ENCODE measurements at regions not wholly inside any gene's neighbourhood (a gene's known extent, or its start where the extent isn't known, plus 50 kb on each side); places are given as distances from the start of the nearest gene placed in this dataset.

DNA sequence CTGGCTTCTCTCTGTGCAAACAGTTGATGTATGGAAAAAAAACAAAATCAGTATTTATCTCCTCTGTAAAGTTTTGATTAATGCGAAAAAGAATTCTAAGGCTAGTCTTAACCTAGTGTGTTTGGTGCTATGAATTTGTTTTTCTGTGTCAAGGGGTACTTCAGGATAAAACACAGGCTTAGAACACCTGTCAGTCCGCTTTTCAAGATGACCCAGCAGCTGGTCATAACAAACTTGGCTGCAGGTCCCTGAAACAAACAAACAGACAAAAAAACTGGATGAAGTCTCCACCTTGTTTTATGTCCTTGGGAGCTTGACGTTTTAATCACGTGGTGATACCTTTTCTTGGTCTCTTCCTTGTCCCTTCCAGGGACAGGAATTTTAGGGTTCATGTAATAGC is 689.3 kb downstream of the UQCRFS1 start:
- TF ChIP-seq TAF1 (IDR thresholded peaks at IDR 0.05; ENCODE audit: low read depth, low read length) (no peak), SPI1 (IDR thresholded peaks at IDR 0.05; ENCODE audit: low read depth, low read length) (no peak), PAX5 (IDR thresholded peaks at IDR 0.05; ENCODE audit: insufficient read depth, low read length, severe bottlenecking) (no peak), POU2F2 (IDR thresholded peaks at IDR 0.05; ENCODE audit: low read depth, low read length) (no peak), POLR2AphosphoS5 (IDR thresholded peaks at IDR 0.05; ENCODE audit: low read depth, low read length) (no peak), POLR2A (IDR thresholded peaks at IDR 0.05; ENCODE audit: low read depth, low read length) (no peak)
- FAIRE-seq: no peak
- no peak for DNase-seq (ENCODE audit: insufficient read length, low spot score)

- DNase-seq (ENCODE audit: insufficient read length, low spot score): no peak
- TF ChIP-seq TAF1 (IDR thresholded peaks at IDR 0.05; ENCODE audit: low read depth, low read length) (no peak), POLR2AphosphoS5 (IDR thresholded peaks at IDR 0.05; ENCODE audit: low read depth, low read length) (no peak), POU2F2 (IDR thresholded peaks at IDR 0.05; ENCODE audit: low read depth, low read length) (no peak), POLR2A (IDR thresholded peaks at IDR 0.05; ENCODE audit: low read depth, low read length) (no peak), PAX5 (IDR thresholded peaks at IDR 0.05; ENCODE audit: insufficient read depth, low read length, severe bottlenecking) (no peak)
- no peak for FAIRE-seq
These were observed 690.4 kb downstream of the UQCRFS1 start for GRCh38 chr19:28522545-28522922.

GRCh38 chr19:28521614-28522544 is 691.1 kb downstream of the UQCRFS1 start:
- DNase-seq (ENCODE audit: insufficient read length, low spot score): no peak
- no peak for TF ChIP-seq POU2F2 (IDR thresholded peaks at IDR 0.05; ENCODE audit: low read depth, low read length)
- TF ChIP-seq POLR2AphosphoS5 (IDR thresholded peaks at IDR 0.05; ENCODE audit: low read depth, low read length): no peak
- TF ChIP-seq PAX5 (IDR thresholded peaks at IDR 0.05; ENCODE audit: insufficient read depth, low read length, severe bottlenecking): no peak
- TF ChIP-seq SPI1 (IDR thresholded peaks at IDR 0.05; ENCODE audit: low read depth, low read length): no peak
- TF ChIP-seq TAF1 (IDR thresholded peaks at IDR 0.05; ENCODE audit: low read depth, low read length): no peak
- no peak for TF ChIP-seq POLR2A (IDR thresholded peaks at IDR 0.05; ENCODE audit: low read depth, low read length)
- FAIRE-seq: no peak

DNA sequence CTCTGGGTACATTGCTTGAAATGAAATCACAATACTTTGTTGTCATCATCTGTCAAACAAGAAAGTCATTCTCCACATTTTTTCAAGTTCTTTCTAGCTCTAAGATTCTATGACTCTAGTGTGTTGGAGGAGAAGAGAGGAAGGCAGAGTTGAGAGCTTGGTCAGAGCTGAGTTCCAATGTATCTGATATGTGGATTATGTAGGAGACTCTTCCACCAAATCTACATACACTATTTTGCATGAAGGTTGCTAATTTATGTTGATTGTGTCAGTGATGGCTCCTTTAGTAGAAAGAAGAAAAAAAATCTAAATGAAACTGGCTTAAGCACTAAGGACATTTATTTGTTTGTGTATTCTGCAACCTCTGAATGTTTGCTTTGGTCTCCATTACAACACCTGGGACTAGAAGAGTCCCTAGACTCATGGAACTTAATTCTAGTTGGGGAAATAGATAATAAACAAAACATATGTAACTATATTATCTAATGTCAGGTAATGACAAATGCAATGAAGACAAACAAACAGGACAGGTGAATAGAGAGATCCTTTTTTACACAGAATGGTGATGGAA is 691.9 kb downstream of the UQCRFS1 start:
- TF ChIP-seq SPI1 (IDR thresholded peaks at IDR 0.05; ENCODE audit: low read depth, low read length) (no peak), PAX5 (IDR thresholded peaks at IDR 0.05; ENCODE audit: insufficient read depth, low read length, severe bottlenecking) (no peak), POLR2A (IDR thresholded peaks at IDR 0.05; ENCODE audit: low read depth, low read length) (no peak), TAF1 (IDR thresholded peaks at IDR 0.05; ENCODE audit: low read depth, low read length) (no peak), POLR2AphosphoS5 (IDR thresholded peaks at IDR 0.05; ENCODE audit: low read depth, low read length) (no peak), POU2F2 (IDR thresholded peaks at IDR 0.05; ENCODE audit: low read depth, low read length) (no peak)
- no peak for FAIRE-seq
- DNase-seq (ENCODE audit: insufficient read length, low spot score): no peak

- no peak for FAIRE-seq
- no peak for DNase-seq (ENCODE audit: insufficient read length, low spot score)
- no peak for TF ChIP-seq POLR2A (IDR thresholded peaks at IDR 0.05; ENCODE audit: low read depth, low read length)
These were observed 692.7 kb downstream of the UQCRFS1 start for GRCh38 chr19:28519952-28520861.

DNA sequence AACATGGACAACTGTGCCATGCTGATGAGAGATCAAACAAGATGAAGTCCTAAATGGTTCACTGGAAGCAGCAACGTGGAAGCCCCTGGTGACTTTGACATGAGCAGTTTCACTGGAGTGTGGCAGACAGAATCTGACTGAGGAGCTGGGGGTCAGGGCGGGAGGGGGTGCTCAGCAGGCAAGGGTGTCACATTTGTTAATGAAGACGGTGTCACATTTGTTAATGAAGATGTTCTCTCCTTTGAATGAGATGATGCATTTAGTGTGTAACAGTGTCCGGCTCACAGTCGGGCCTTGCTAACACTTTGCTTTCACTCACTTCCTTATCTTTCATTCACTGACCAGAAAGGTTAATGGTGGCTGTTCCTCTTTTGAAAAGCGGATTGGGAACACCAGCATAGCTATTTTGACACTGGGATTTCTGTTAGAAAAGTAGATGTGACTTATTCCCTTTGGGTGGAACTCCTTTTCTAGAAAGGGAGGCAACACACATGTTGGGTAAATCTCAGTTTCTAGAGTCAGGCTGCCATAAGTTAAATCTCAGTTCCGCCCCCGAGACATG is 693.7 kb downstream of the UQCRFS1 start:
- FAIRE-seq: no peak

DNA sequence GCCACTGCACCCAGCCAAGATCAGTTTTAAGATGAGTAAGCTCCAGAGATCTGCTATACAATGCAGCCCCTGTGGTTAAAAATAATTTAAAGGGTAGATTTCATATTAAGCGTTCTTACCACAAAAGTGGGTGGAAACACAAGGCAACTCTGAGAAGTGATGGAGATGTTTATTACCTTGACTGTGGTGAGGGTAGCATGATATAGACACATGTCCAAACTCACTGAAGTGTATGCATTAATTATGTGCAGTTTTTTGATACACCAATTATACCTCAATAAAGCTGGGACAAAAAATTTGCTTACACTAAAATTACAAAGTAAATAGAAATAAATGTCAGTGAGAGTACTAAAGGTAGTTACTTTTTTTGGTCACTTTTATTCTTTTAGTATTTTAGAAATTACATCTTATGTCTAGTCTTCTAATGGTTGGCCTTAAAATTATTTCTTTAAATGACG is 696.5 kb downstream of the UQCRFS1 start:
- no peak for TF ChIP-seq TAF1 (IDR thresholded peaks at IDR 0.05; ENCODE audit: low read depth, low read length)
- no peak for TF ChIP-seq POU2F2 (IDR thresholded peaks at IDR 0.05; ENCODE audit: low read depth, low read length)
- no peak for TF ChIP-seq POLR2AphosphoS5 (IDR thresholded peaks at IDR 0.05; ENCODE audit: low read depth, low read length)
- no peak for TF ChIP-seq POLR2A (IDR thresholded peaks at IDR 0.05; ENCODE audit: low read depth, low read length)
- no peak for TF ChIP-seq PAX5 (IDR thresholded peaks at IDR 0.05; ENCODE audit: insufficient read depth, low read length, severe bottlenecking)
- no peak for TF ChIP-seq SPI1 (IDR thresholded peaks at IDR 0.05; ENCODE audit: low read depth, low read length)
- DNase-seq (ENCODE audit: insufficient read length, low spot score) (no peak), FAIRE-seq (no peak)

More for the DNA sequence above, 693.7 kb downstream of the UQCRFS1 start:
- TF ChIP-seq PAX5 (IDR thresholded peaks at IDR 0.05; ENCODE audit: insufficient read depth, low read length, severe bottlenecking): no peak
- TF ChIP-seq TAF1 (IDR thresholded peaks at IDR 0.05; ENCODE audit: low read depth, low read length): no peak
- no peak for TF ChIP-seq POLR2AphosphoS5 (IDR thresholded peaks at IDR 0.05; ENCODE audit: low read depth, low read length)
- no peak for TF ChIP-seq POU2F2 (IDR thresholded peaks at IDR 0.05; ENCODE audit: low read depth, low read length)
- no peak for TF ChIP-seq POLR2A (IDR thresholded peaks at IDR 0.05; ENCODE audit: low read depth, low read length)
- TF ChIP-seq SPI1 (IDR thresholded peaks at IDR 0.05; ENCODE audit: low read depth, low read length): no peak
- DNase-seq (ENCODE audit: insufficient read length, low spot score): no peak

DNA sequence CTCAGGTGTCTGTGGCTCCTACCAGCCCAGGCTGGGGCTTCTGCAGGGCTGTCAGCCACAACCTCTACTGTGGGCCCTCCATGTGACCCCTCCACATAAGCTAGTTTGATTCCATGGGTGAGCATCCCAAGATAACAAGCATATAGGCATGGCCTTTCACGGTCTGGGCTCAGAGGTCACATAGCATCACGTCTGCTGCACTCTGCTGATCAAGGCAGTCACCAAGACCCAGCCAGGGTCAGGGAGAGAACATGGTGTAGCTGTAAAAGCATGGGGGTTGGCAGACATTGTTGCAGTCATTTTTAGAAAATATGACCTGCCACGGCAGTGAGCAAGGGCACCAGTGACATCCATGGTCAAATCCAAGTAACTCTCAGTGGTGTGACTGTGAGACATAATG is 698.8 kb downstream of the UQCRFS1 start:
- DNase-seq (ENCODE audit: insufficient read length, low spot score) (no peak), FAIRE-seq (no peak)
- TF ChIP-seq POU2F2 (IDR thresholded peaks at IDR 0.05; ENCODE audit: low read depth, low read length) (no peak), POLR2A (IDR thresholded peaks at IDR 0.05; ENCODE audit: low read depth, low read length) (no peak), SPI1 (IDR thresholded peaks at IDR 0.05; ENCODE audit: low read depth, low read length) (no peak), TAF1 (IDR thresholded peaks at IDR 0.05; ENCODE audit: low read depth, low read length) (no peak)

- no peak for FAIRE-seq
- DNase-seq (ENCODE audit: insufficient read length, low spot score): no peak
- TF ChIP-seq PAX5 (IDR thresholded peaks at IDR 0.05; ENCODE audit: insufficient read depth, low read length, severe bottlenecking) (no peak), TAF1 (IDR thresholded peaks at IDR 0.05; ENCODE audit: low read depth, low read length) (no peak), POLR2AphosphoS5 (IDR thresholded peaks at IDR 0.05; ENCODE audit: low read depth, low read length) (no peak)
These were observed 701.3 kb downstream of the UQCRFS1 start for GRCh38 chr19:28511655-28512054.

All from GM12891 (cell line).